Activated T-helper 2 cell treated with anti-CD3 and anti-CD28 coated beads, Interferon-gamma antibody, Interleukin-2, Interleukin-4, amounts not matched to agents 10 μg/mL and 5 μg/mL and 100 μg/mL, durations not matched to agents 14 hours and 24 hours and 36 hours (primary cell): ENCODE measurements at regions not wholly inside any gene's neighbourhood (a gene's known extent, or its start where the extent isn't known, plus 50 kb on each side); places are given as distances from the start of the nearest gene placed in this dataset.
"Not testable (repeated sequence)": the region's sequence is repeated elsewhere in the genome, so short reads cannot be mapped to it uniquely, and the experiment has no call there.

Experiments used
- DNase-seq: peaks from one replicate; pipeline ENCODE4 v3.0.0; 2021; ENCODE audit warnings: low spot score
- H3K27ac Mint-ChIP-seq: one replicate; pipeline ENCODE4 v1.8.0; 2021; ENCODE audit warnings: mixed read lengths
- H3K27me3 Mint-ChIP-seq: one replicate; pipeline ENCODE4 v1.8.0; 2021; ENCODE audit warnings: low read depth, mixed read lengths
- H3K36me3 Mint-ChIP-seq: one replicate; pipeline ENCODE4 v1.8.0; 2021; ENCODE audit warnings: low read depth, mixed read lengths
- H3K4me1 Mint-ChIP-seq: one replicate; pipeline ENCODE4 v1.8.0; 2021; ENCODE audit warnings: low read depth, mixed read lengths
- H3K4me3 Mint-ChIP-seq: one replicate; pipeline ENCODE4 v1.8.0; 2021; ENCODE audit warnings: low read depth, mild to moderate bottlenecking, moderate library complexity, mixed read lengths
- H3K9me3 Mint-ChIP-seq: one replicate; pipeline ENCODE4 v1.8.0; 2021; ENCODE audit warnings: mixed read lengths
- intact Hi-C: fragments of 100-400 bp; cut with micrococcal nuclease; formaldehyde crosslinking; loops from one replicate; pipeline ENCODE4 v1.15.1; 2023

DNA sequence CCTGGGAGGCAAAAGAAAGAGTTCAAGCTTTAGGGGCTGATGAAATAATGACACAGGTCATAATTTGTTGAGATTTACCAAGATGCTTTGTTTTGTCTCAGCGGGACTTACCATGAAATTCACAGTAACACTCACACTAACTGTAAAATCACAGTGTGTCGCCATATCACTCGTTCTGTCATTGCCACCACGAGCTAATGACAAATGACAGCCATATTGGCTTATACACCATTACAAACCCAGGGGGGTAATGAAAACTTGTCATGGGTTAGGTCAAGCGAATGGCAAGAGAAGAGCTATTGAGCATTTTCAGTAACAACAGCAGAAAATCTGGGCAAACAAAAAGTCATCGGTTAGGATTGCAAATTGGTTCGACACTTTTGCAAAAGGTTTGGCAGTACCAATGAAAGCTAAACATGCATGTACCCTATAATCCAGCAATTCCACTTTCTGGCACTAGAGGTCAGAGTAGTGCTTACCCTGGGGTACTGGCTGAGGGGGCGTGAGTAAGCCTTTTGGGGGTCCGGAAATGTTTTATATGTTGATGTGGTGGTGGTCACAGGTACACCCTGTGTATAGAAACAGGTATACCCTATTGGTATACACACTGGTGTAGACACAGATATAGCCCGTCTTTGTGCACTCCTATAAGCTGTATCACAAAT lies 83.9 kb upstream of the RAI2 start:
- Mint-ChIP-seq H3K9me3 (no peaks in the 10 kb centered on the region), H3K36me3 (no peaks in the 10 kb centered on the region), H3K4me3 (no peak overlapping the region), H3K27me3 (no peaks in the 10 kb centered on the region), H3K27ac (no peak overlapping the region), H3K4me1 (no peaks in the 10 kb centered on the region)
- no peak for DNase-seq
- intact Hi-C loops = loop anchor here (10.0 kb wide), 1 partner anchor 430 kb away; no protein-coding TSS in a partner anchor

DNA sequence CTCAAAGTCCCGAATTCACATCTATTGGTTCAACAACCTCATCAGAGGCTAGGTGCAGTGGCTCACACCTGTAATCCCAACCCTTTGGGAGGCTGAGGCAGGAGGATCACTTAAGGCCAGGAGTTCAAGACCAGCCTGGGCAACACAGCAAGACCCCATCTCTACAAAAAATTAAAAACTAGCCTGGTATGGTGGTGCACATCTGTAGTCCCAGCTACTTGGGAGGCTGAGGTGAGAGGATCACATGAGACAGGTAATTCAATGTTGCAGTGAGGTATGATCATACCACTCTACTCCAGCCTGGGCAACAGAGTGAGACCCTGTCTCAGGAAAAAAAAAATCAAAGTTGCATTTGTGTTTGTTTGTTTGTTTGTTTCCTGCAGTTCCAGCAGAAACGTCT lies 80.1 kb upstream of the RAI2 start:
- not testable (repeated sequence) for H3K27me3 Mint-ChIP-seq, H3K9me3 Mint-ChIP-seq, H3K4me1 Mint-ChIP-seq, H3K27ac Mint-ChIP-seq, DNase-seq, H3K36me3 Mint-ChIP-seq, H3K4me3 Mint-ChIP-seq
- intact Hi-C loops = loop anchor here (10.0 kb wide), 1 partner anchor 434 kb away; no protein-coding TSS in a partner anchor

DNA sequence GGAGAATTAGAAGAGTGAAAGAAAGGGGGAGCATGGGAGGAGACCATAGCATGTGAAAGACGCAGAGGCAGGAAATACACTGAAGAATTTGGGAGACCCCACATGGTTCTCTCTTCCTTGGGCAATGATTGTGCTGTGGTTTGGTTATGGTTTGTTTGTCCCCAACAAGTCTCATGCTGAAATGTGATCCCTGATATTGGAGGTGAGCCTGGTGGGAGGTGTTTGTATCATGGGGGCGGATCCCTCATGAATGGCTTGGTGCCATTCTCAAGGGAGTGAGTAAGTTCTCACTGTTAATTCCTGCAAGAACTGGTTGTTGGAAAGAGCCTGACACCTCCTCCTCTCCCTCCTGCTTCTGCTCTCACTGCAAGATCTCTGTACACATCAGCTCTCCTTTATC lies 78.6 kb upstream of the RAI2 start:
- no peak for DNase-seq
- H3K27me3 Mint-ChIP-seq = no peaks in the 10 kb centered on the region
- H3K36me3 Mint-ChIP-seq = no peaks in the 10 kb centered on the region
- intact Hi-C loops = loop anchor here (10.0 kb wide), 1 partner anchor 435 kb away; no protein-coding TSS in a partner anchor
- H3K9me3 Mint-ChIP-seq = no peaks in the 10 kb centered on the region
- no peaks in the 10 kb centered on the region for H3K4me1 Mint-ChIP-seq
- H3K27ac Mint-ChIP-seq = no peak overlapping the region
- no peak overlapping the region for H3K4me3 Mint-ChIP-seq

DNA sequence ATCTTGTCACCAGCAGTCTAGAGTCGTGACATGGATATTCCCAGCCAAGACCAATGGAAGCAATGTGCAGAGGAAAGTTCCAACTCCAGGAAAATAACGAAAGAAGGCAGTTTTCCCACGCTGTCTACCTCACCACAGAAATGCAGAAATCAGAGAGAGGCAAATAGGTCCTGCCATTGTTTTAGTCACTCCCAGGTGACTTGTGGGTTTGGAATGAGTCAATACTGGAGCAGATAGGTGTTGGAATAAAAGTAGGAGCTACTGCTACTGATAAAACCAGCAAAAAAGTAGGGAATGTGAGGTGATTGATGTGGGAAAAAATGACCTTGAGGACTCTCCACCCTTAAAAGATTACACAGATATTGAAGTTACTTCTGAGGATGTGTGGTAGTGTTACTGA lies 72.8 kb upstream of the RAI2 start:
- H3K36me3 Mint-ChIP-seq = no peaks in the 10 kb centered on the region
- no peak overlapping the region for H3K27ac Mint-ChIP-seq
- no peak for DNase-seq
- intact Hi-C loops = no loop called here
- H3K4me3 Mint-ChIP-seq = no peak overlapping the region
- no peaks in the 10 kb centered on the region for H3K4me1 Mint-ChIP-seq
- no peaks in the 10 kb centered on the region for H3K27me3 Mint-ChIP-seq
- no peaks in the 10 kb centered on the region for H3K9me3 Mint-ChIP-seq

- H3K27me3 Mint-ChIP-seq = no peaks in the 10 kb centered on the region
- no peak overlapping the region for H3K4me3 Mint-ChIP-seq
- DNase-seq = no peak
- H3K9me3 Mint-ChIP-seq = no peaks in the 10 kb centered on the region
- H3K4me1 Mint-ChIP-seq = no peaks in the 10 kb centered on the region
- H3K27ac Mint-ChIP-seq = no peak overlapping the region
- H3K36me3 Mint-ChIP-seq = no peaks in the 10 kb centered on the region
- intact Hi-C loops = no loop called here
These were observed 71.7 kb upstream of the RAI2 start for GRCh38 chrX:17932781-17933180.

GRCh38 chrX:17931855-17932254 lies 70.8 kb upstream of the RAI2 start:
- H3K27me3 Mint-ChIP-seq = no peaks in the 10 kb centered on the region
- intact Hi-C loops = no loop called here
- H3K27ac Mint-ChIP-seq = no peak overlapping the region
- no peaks in the 10 kb centered on the region for H3K9me3 Mint-ChIP-seq
- H3K4me3 Mint-ChIP-seq = no peak overlapping the region
- no peak for DNase-seq
- H3K36me3 Mint-ChIP-seq = no peaks in the 10 kb centered on the region
- no peaks in the 10 kb centered on the region for H3K4me1 Mint-ChIP-seq

DNA sequence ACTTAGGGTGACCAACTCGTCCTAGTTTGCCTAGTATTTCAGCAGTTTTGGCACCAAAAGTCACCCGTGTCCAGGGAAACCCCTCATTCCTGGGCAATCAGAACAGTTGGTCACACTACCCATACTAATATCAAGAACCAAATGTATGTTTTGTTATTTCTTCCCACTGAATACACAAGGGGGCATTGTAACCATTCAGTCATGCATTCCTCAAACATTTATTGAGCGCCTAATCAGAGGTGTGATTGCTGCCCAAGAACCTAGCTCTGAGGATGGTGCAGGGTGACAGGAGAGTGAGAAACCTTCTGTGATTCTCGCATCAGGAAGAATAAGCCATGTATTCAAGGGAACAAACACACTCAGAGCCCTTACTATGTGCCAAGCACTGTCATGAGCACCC lies 69.8 kb upstream of the RAI2 start:
- DNase-seq = no peak
- Mint-ChIP-seq H3K4me1 (no peaks in the 10 kb centered on the region), H3K27ac (no peak overlapping the region), H3K4me3 (no peak overlapping the region), H3K36me3 (no peaks in the 10 kb centered on the region), H3K27me3 (no peaks in the 10 kb centered on the region), H3K9me3 (no peaks in the 10 kb centered on the region)
- intact Hi-C loops = no loop called here

DNA sequence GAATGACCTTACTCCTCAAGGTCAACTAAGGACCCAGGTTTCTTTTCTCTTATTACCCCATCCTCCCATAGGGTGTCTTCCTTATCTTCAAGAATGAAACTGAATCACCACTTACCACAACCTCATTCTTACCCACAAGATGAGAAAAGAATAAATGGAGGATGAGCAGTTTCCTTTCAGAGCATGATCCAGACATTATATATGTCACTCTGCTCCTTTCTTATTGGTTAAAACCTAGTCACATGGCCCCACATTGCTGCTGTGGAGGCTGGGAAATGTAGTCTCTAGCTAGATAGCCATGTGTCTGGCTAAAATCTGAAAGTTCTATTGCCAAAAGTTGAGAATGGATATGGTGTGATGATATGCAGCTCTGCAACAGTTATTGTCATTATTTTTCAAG lies 62.4 kb upstream of the RAI2 start:
- no peak overlapping the region for H3K27ac Mint-ChIP-seq
- DNase-seq = no peak
- H3K4me3 Mint-ChIP-seq = no peak overlapping the region
- no peaks in the 10 kb centered on the region for H3K27me3 Mint-ChIP-seq
- no peaks in the 10 kb centered on the region for H3K36me3 Mint-ChIP-seq
- no peaks in the 10 kb centered on the region for H3K9me3 Mint-ChIP-seq
- H3K4me1 Mint-ChIP-seq = peaks cover 3% of the 10 kb centered on the region
- intact Hi-C loops = no loop called here

- H3K9me3 Mint-ChIP-seq = no peaks in the 10 kb centered on the region
- H3K4me1 Mint-ChIP-seq = peaks cover 3% of the 10 kb centered on the region
- no peaks in the 10 kb centered on the region for H3K27me3 Mint-ChIP-seq
- H3K27ac Mint-ChIP-seq = no peak overlapping the region
- no peak overlapping the region for H3K4me3 Mint-ChIP-seq
- intact Hi-C loops = no loop called here
- H3K36me3 Mint-ChIP-seq = no peaks in the 10 kb centered on the region
- no peak for DNase-seq
These were observed 61.2 kb upstream of the RAI2 start for GRCh38 chrX:17922303-17922702.

DNA sequence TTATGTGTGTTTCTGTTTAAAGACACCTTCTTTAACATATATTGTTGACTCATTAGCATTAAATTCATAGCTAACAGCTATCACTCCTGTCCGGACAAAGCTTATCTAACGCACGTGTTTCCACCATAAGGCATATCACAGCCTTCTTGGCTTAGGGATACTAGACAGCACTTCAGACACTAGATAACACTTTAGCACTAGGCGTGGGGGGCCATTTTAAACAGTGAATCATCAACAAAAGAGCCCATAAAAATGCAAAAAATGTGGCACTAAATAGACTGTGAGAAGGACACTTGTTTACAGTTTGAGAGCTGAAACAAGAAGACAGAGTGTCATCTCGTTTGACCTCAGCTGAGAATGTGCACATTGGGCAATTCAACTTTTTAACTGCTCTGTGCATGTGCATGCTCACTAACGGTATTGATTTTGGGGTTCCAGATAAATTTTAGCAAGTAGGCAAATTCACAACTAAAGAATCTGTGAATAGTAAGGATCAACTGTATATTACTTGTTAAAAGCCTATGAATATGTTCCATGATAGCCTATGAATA lies 58.9 kb upstream of the RAI2 start:
- no peak for DNase-seq
- Mint-ChIP-seq H3K4me3 (no peak overlapping the region), H3K9me3 (no peaks in the 10 kb centered on the region), H3K4me1 (peaks cover 3% of the 10 kb centered on the region), H3K27me3 (no peaks in the 10 kb centered on the region), H3K27ac (no peak overlapping the region), H3K36me3 (no peaks in the 10 kb centered on the region)
- intact Hi-C loops = no loop called here

DNA sequence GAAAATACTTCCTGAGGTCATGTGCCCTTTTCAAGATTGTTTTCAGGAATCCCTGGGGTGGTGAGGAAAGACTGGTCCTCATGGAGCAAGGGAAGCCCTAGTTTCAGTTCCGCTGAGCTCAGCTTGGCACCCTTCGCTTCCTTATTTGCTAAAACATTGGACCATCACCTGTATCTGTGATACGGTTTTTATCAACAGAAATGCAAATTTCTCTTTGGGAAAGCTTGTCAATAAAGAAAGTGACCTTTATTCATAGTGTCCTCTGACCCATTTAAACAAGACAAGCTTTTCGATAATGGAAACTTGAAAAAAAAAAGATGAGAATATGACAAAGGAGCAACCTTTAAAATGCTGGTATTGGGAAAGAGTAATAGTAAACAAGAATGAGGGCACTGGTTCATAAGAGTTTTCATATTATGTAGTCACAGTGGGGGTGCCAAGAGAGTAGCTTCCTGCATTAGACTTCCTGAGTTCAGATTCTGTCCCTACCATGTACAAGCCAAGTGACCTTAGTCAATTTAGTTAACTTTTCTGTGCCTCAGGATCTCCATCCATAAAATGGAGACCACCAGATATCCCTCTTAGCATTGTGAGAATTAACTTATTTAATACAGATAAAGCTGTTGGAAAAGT lies 57.0 kb upstream of the RAI2 start:
- no peaks in the 10 kb centered on the region for H3K4me1 Mint-ChIP-seq
- no peak overlapping the region for H3K4me3 Mint-ChIP-seq
- intact Hi-C loops = no loop called here
- DNase-seq = no peak
- H3K9me3 Mint-ChIP-seq = no peaks in the 10 kb centered on the region
- no peaks in the 10 kb centered on the region for H3K36me3 Mint-ChIP-seq
- no peak overlapping the region for H3K27ac Mint-ChIP-seq
- H3K27me3 Mint-ChIP-seq = no peaks in the 10 kb centered on the region

GRCh38 chrX:17913801-17914200 lies 52.7 kb upstream of the RAI2 start:
- Mint-ChIP-seq H3K27ac (no peak overlapping the region), H3K27me3 (no peaks in the 10 kb centered on the region), H3K36me3 (no peaks in the 10 kb centered on the region), H3K4me3 (no peak overlapping the region), H3K9me3 (no peaks in the 10 kb centered on the region), H3K4me1 (no peaks in the 10 kb centered on the region)
- no peak for DNase-seq
- intact Hi-C loops = no loop called here
